GM23338 (cell line): ENCODE measurements at regions not wholly inside any gene's neighbourhood (a gene's known extent, or its start where the extent isn't known, plus 50 kb on each side); places are given as distances from the start of the nearest gene placed in this dataset.

ENCODE experiments used
- ATAC-seq: fragments of 200-7000 bp; cut with Tn5 transposase; 3 replicates; pipeline ENCODE4 v1.9.1; 2020
- DNase-seq: peaks from one replicate; pipeline ENCODE4 v3.0.0-alpha.2; 2015; ENCODE audit warnings: low spot score
- H2AFZ ChIP-seq: fragments of 200-600 bp; sonication (generic); 2 replicates; pipeline ENCODE4 v1.8.0; 2016; ENCODE audit warnings: antibody characterized with exemption, mild to moderate bottlenecking, moderate library complexity
- H3F3A ChIP-seq: fragments of 200-600 bp; sonication (generic); replicated peaks from 2 replicates; pipeline ENCODE4 v1.8.0; 2017; ENCODE audit warnings: antibody characterized with exemption, mixed run types, low read depth
- H3K27ac ChIP-seq: fragments of 200-600 bp; sonication (generic); 2 replicates; pipeline ENCODE4 v1.6.1; 2016; ENCODE audit warnings: low read depth
- H3K27me3 ChIP-seq: fragments of 200-600 bp; sonication (generic); 2 replicates; pipeline ENCODE4 v1.8.0; 2016; ENCODE audit warnings: mild to moderate bottlenecking, mixed run types, moderate library complexity; ENCODE audit not compliant: insufficient read depth
- H3K36me3 ChIP-seq: fragments of 200-600 bp; sonication (generic); 2 replicates; pipeline ENCODE4 v1.8.0; 2016; ENCODE audit warnings: mild to moderate bottlenecking; ENCODE audit not compliant: insufficient read depth
- H3K4me1 ChIP-seq: fragments of 200-600 bp; sonication (generic); 2 replicates; pipeline ENCODE4 v1.8.0; 2016; ENCODE audit warnings: mild to moderate bottlenecking, moderate library complexity; ENCODE audit not compliant: insufficient read depth
- H3K4me2 ChIP-seq: fragments of 200-600 bp; sonication (generic); 2 replicates; pipeline ENCODE4 v1.7.1; 2017; ENCODE audit warnings: mixed run types
- H3K4me3 ChIP-seq: fragments of 200-600 bp; sonication (generic); 2 replicates; pipeline ENCODE4 v1.6.1; 2016; ENCODE audit warnings: mixed run types
- H3K79me2 ChIP-seq: fragments of 200-600 bp; sonication (generic); replicated peaks from 2 replicates; pipeline ENCODE4 v1.8.0; 2017; ENCODE audit warnings: mild to moderate bottlenecking; ENCODE audit not compliant: insufficient read depth
- H3K9me2 ChIP-seq: fragments of 200-600 bp; sonication (generic); 2 replicates; pipeline ENCODE4 v1.8.0; 2017; ENCODE audit not compliant: insufficient read depth
- H4K20me1 ChIP-seq: fragments of 200-600 bp; sonication (generic); replicated peaks from 2 replicates; pipeline ENCODE4 v1.8.0; 2017; ENCODE audit warnings: mild to moderate bottlenecking; ENCODE audit not compliant: insufficient read depth
- H3K27ac Mint-ChIP-seq: 2 replicates; pipeline ENCODE4 v1.8.0; 2020; ENCODE audit warnings: inconsistent platforms, mild to moderate bottlenecking, moderate library complexity, mixed read lengths
- H3K27me3 Mint-ChIP-seq: 3 replicates; pipeline ENCODE4 v1.8.0; 2022; ENCODE audit warnings: low read depth, mild to moderate bottlenecking, moderate library complexity, mixed read lengths, inconsistent platforms; ENCODE audit not compliant: insufficient read depth, poor library complexity
- H3K36me3 Mint-ChIP-seq: 3 replicates; pipeline ENCODE4 v1.8.0; 2021; ENCODE audit warnings: low read depth, mild to moderate bottlenecking, inconsistent platforms, moderate library complexity, mixed read lengths
- H3K4me1 Mint-ChIP-seq: 3 replicates; pipeline ENCODE4 v1.8.0; 2020; ENCODE audit warnings: mild to moderate bottlenecking, inconsistent platforms, mixed read lengths
- H3K4me3 Mint-ChIP-seq: 3 replicates; pipeline ENCODE4 v1.8.0; 2021; ENCODE audit warnings: moderate library complexity, mild to moderate bottlenecking, inconsistent platforms, mixed read lengths
- H3K9me3 Mint-ChIP-seq: 3 replicates; pipeline ENCODE4 v1.8.0; 2020; ENCODE audit warnings: moderate library complexity, mild to moderate bottlenecking, inconsistent platforms, mixed read lengths
- CREB1 ChIP-seq: fragments of 250-450 bp; sonication (Bioruptor Pico); IDR thresholded peaks from 2 replicates; pipeline ENCODE4 v1.5.0; 2020; ENCODE audit warnings: low read depth, mild to moderate bottlenecking, moderate library complexity
- CTCF ChIP-seq, 2 experiments: fragments of 200-600 bp in 1 of 2; sonication (generic) in 1 of 2; conservative IDR thresholded peaks; 2 replicates each; pipeline versions ENCODE4 v1.5.1 to v1.6.1; 2016 to 2017; ENCODE audit warnings: antibody characterized with exemption in 2 of 2, low read depth in 2 of 2, mild to moderate bottlenecking in 2 of 2, moderate library complexity in 1 of 2
- ETS1 ChIP-seq: IDR thresholded peaks from 2 replicates; pipeline ENCODE4 v1.6.1; 2016; ENCODE audit warnings: antibody characterized with exemption
- EZH2 ChIP-seq: fragments of 200-600 bp; sonication (generic); IDR thresholded peaks from one replicate; pipeline ENCODE4 v1.8.0; 2017; ENCODE audit warnings: antibody characterized with exemption, mild to moderate bottlenecking, low read depth; ENCODE audit not compliant: unreplicated experiment
- EZH2phosphoT487 ChIP-seq: fragments of 200-600 bp; sonication (generic); IDR thresholded peaks from one replicate; pipeline ENCODE4 v1.8.1; 2018; ENCODE audit warnings: antibody characterized with exemption; ENCODE audit not compliant: unreplicated experiment
- JUNB ChIP-seq: IDR thresholded peaks from one replicate; pipeline ENCODE4 v1.6.1; 2016; ENCODE audit warnings: antibody characterized with exemption; ENCODE audit not compliant: unreplicated experiment
- NANOG ChIP-seq: IDR thresholded peaks from 2 replicates; pipeline ENCODE4 v1.6.1; 2016; ENCODE audit warnings: antibody characterized with exemption, borderline replicate concordance
- POLR2AphosphoS5 ChIP-seq: IDR thresholded peaks from 2 replicates; pipeline ENCODE4 v1.6.1; 2016; ENCODE audit warnings: antibody characterized with exemption, low read depth
- REST ChIP-seq: IDR thresholded peaks from one replicate; pipeline ENCODE4 v1.6.1; 2018; ENCODE audit warnings: antibody characterized with exemption; ENCODE audit not compliant: unreplicated experiment
- STAT1 ChIP-seq: IDR thresholded peaks from one replicate; pipeline ENCODE4 v1.6.1; 2016; ENCODE audit warnings: antibody characterized with exemption; ENCODE audit not compliant: unreplicated experiment
- ZNF114 ChIP-seq: fragments of 250-450 bp; sonication (Bioruptor Pico); IDR thresholded peaks from 2 replicates; pipeline ENCODE4 v1.5.0; 2020; ENCODE audit warnings: mild to moderate bottlenecking, moderate library complexity
- ZNF331 ChIP-seq: fragments of 250-450 bp; sonication (Bioruptor Pico); IDR thresholded peaks from 2 replicates; pipeline ENCODE4 v1.5.0; 2020; ENCODE audit warnings: low read depth, mild to moderate bottlenecking, moderate library complexity
- ZNF462 ChIP-seq: fragments of 250-450 bp; sonication (Bioruptor Pico); IDR thresholded peaks from 2 replicates; pipeline ENCODE4 v1.5.0; 2020; ENCODE audit warnings: mild to moderate bottlenecking, moderate library complexity

GRCh38 chr2:66849153-66849755, 414.3 kb downstream of the MEIS1 start:
- no peaks in the 10 kb centered on the region for H3K79me2 ChIP-seq
- no peak overlapping the region for H3K4me2 ChIP-seq
- H3K4me1 ChIP-seq: no peaks in the 10 kb centered on the region
- H3K9me3 Mint-ChIP-seq: no peaks in the 10 kb centered on the region
- no peak overlapping the region for H3K27ac Mint-ChIP-seq
- H3K27ac ChIP-seq: no peak overlapping the region
- H3K4me3 ChIP-seq: no peak overlapping the region
- no peaks in the 10 kb centered on the region for H3F3A ChIP-seq
- H2AFZ ChIP-seq: 0 out of 2 replicates have a peak overlapping the region, but pooled peaks have one; percentile 38
- ATAC-seq: no peak
- no peaks in the 10 kb centered on the region for H4K20me1 ChIP-seq
- no peaks in the 10 kb centered on the region for H3K27me3 ChIP-seq
- 0 out of 2 replicates have a peak, but pooled peaks cover 6% of the 10 kb centered on the region for H3K9me2 ChIP-seq
- peaks cover 8% of the 10 kb centered on the region for H3K4me1 Mint-ChIP-seq
- H3K27me3 Mint-ChIP-seq: no peaks in the 10 kb centered on the region
- H3K4me3 Mint-ChIP-seq: no peak overlapping the region
- TF ChIP-seq ZNF331 (CRISPR knock-in tag) (no peak), JUNB (no peak), CREB1 (CRISPR knock-in tag) (no peak), ETS1 (no peak), POLR2AphosphoS5 (no peak), STAT1 (no peak), CTCF (conservative IDR thresholded peaks at IDR 0.05; ENCODE audit: low read depth in 2 of 2) (no peak), ZNF114 (no peak), ZNF462 (CRISPR knock-in tag) (no peak), NANOG (no peak), EZH2phosphoT487 (no peak), EZH2 (no peak), REST (no peak)
- H3K36me3 ChIP-seq: no peaks in the 10 kb centered on the region
- no peak for DNase-seq
- no peaks in the 10 kb centered on the region for H3K36me3 Mint-ChIP-seq
